ENCODE measurements at regions not wholly inside any gene's neighbourhood (a gene's known extent, or its start where the extent isn't known, plus 50 kb on each side); places are given as distances from the start of the nearest gene placed in this dataset.

GRCh38 chr2:78082555-78082954, 560.4 kb upstream of the LRRTM4 start:
- no peak for TF ChIP-seq CTCF (IDR thresholded peaks at IDR 0.05)
- TF ChIP-seq POLR2A (IDR thresholded peaks at IDR 0.05) = no peak

Measured in testis (tissue), 2 donors.